Right forelimb (tissue), 1 donor: ENCODE measurements at regions not wholly inside any gene's neighbourhood (a gene's known extent, or its start where the extent isn't known, plus 50 kb on each side); places are given as distances from the start of the nearest gene placed in this dataset.
"Not testable (repeated sequence)": the region's sequence is repeated elsewhere in the genome, so short reads cannot be mapped to it uniquely, and the experiment has no call there.

Source experiments
- DNase-seq: peaks from one replicate; pipeline ENCODE4 v3.0.0-alpha.2; 2018

GRCh38 chr10:10730471-10731043, 287.1 kb upstream of the CELF2 start:
- no peak for DNase-seq

DNA sequence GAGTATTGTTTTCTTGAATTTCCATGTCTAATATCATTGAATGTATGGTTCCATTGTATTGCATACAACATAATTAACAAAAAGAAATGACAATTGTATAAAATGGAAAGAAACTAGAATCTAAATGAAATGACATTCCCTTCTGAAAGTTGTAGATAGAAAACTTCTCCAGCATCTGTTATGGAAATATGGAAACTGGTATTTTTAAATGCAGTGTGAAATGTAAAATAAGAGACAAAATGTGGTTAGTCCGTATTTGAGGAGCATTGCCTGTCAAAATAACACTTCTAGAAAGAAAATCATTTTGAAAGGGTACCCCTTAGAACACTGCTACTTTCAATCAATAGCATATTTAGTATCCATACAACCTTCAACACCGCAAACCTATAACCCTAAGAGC, 286.3 kb upstream of the CELF2 start:
- no peak for DNase-seq

DNA sequence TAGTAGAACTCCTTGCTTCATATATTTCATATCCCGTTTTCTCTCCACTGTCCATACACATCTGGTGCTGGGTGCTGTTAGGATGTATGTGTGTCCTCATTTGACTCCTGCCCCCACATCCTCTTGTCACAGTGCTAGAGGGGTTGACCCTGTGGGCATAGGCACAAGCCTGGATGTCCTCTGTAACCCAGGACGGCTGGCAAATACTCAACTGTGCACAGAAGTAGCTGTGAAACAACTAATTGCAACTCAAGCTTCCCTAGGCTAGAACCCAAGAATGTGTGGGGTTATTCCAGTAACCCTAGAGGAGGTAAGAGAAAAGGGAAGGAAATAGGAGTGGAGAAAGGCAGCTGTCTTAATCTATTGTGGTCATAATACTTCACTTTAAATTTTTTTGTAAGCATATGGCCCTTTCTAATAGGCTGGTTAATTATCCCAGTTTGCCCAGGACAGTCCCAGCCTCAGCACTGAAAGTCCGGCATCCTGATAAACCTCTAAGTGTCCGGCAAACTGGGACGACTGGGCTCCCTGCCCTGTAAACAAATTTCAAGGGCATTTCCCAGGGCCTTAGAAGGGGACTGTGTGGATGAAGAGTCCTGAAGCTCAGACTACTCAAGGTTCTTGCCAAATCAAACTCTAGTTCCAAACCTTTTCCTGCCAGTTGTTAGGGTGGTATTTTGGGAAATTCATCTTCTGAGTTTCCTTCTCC, 283.2 kb upstream of the CELF2 start:
- DNase-seq, result no peak

DNA sequence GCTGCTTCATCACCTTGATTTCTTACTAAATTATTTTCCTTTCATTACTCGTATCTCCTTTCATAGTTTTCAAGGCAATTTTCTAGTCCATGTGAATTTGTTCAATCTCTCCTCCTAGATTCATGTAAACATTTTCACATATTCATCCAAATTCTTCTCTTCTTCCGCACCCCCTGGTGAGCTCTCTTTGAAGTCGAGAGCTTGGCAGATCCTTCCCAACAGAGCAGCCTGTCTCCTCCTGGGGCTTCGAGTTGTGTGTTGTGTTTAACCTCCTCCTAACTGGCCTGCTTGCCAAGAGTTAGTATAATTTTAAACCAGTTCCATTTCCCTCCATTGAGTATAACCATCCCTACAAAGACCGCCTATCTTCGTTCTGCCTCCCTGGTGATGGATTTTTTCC, 272.4 kb upstream of the CELF2 start:
- no peak for DNase-seq

DNA sequence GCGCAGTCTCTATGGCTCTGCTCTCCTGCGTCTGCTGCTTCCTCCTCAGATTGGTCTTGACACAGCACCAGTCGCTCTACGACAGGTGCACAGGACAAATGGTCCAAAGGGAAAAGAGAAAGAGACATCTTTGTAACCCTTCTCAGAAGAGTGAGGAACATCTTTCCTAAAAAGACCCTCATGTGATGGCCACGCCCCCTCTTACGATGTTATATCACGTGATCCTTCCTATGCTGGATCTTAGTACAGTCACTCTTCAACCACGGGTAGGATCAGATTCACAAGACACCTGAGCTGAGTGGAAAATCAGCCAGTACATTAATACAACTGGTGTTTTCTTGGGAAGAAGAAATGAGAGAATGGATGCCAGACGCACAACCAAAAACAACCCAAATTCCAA, 262.2 kb upstream of the CELF2 start:
- DNase-seq, result no peak

DNA sequence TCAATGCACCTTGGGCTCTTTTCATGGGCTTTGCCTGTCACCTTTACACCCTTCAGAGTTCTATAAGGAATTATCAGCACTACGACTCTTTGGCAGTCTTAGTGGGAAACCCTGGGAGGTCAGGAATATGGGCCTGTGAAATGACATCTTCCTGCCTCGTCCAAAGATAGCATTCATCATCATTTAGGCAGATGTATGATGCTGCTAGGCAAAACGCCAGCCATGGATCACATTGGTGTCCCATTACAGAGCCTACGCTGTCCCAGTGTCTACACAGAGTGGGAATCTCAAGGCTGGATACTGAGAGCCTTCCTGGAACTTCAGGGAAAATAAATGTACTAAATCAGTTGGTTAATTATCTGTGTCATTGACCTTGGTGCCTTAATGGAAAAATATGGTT, 259.4 kb upstream of the CELF2 start:
- DNase-seq, result peak; percentile 56

- DNase-seq, result not testable (repeated sequence)
Measured at GRCh38 chr10:10759806-10760205, 257.9 kb upstream of the CELF2 start.

GRCh38 chr10:10765017-10765416, 252.7 kb upstream of the CELF2 start:
- no peak for DNase-seq

DNA sequence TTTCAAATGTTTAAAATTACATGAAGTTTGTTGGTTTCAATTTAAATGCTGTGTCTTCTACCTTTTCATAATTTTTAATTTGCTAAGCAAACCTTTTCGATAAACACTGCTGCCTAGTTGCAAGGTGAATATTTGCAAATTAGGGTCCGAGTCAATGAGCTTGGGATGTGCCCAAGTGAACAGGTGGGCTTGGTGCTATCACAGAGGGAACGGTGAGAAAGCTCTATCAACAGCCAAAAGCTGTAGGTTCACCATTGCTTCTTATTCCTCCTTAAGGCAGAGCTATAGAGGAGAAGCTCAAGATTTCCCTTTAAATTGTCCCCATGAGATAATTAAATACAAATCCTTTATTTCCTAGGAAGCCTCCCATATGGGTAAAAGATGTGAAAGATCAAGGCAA, 245.3 kb upstream of the CELF2 start:
- no peak for DNase-seq

DNA sequence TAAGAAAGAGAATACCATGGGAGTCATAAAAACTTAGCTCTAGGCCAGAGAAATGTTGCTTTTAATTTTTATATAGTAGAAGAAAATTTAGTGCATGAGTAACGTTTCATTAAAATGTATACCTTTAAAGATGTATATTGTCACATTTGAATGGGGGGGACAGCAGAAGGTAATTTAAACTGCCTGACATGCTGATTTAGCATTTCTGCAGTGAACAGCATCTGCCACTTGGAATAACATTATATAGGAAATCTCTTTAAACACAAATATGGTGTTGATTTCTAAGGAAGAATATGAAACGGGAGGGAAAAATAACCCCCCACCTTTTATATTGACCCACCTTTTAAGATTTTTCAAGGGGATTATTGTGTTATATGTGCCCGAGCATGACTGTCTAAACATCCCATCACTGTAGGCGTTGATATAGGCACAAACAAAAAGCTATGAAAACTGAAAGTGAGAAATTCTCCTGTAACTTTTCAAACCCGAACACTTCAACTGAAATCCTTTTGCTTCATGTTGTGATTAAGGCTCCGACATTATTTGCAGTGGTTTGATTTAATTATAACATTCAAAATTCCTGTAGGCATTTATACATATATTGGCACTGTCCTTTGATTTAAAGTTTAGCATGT, 244.7 kb upstream of the CELF2 start:
- DNase-seq, result no peak

- DNase-seq, result no peak
Measured at GRCh38 chr10:10774416-10774815, 243.3 kb upstream of the CELF2 start.

DNA sequence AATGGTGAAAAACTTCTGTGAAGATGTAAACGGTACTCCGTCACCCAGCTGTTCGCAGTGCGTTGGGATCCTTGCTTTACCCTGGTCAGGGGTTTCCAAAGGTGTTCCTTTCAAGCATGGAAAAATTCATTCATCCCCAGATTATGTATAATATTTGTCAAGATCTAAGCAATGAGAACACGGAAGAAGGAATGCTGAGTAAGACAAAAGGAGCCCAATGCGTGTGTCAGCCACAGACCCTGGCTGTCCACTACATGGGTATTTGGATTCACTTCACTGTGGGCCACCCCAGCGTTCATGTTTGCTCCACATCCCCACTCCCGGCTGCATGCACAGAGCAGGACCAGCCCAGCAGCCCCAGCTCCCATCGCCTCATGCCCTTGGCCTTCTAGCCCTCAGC, 241.3 kb upstream of the CELF2 start:
- no peak for DNase-seq

- no peak for DNase-seq
Measured at GRCh38 chr10:10777279-10777678, 240.4 kb upstream of the CELF2 start.

- DNase-seq, result no peak
Measured at GRCh38 chr10:10777723-10778122, 239.9 kb upstream of the CELF2 start.

DNA sequence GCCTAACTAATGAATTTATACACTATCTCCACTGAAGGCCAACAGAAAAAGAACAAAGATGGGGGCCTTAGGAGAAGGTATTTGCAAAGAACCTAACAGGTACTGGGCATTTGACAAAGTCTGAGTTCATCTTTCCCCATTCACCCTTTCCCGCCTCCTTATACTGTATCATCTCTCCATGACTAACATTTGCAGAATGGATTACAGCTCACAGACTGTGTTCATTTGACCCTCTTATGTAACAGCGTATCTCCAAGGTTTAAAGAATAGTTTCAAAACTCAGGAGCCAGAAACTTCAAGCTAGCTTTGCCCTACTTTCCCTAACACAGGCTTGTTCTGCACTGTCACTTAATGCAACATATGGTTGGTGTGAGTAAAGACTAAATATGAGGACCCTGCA, 238.7 kb upstream of the CELF2 start:
- DNase-seq, result no peak

- DNase-seq, result no peak
Measured at GRCh38 chr10:10779511-10779910, 238.2 kb upstream of the CELF2 start.

- DNase-seq, result no peak
Measured at GRCh38 chr10:10780746-10781145, 236.9 kb upstream of the CELF2 start.

- no peak for DNase-seq
Measured at GRCh38 chr10:10782603-10783002, 235.1 kb upstream of the CELF2 start.

- no peak for DNase-seq
Measured at GRCh38 chr10:10785627-10786026, 232.0 kb upstream of the CELF2 start.

GRCh38 chr10:10786109-10787090, 231.3 kb upstream of the CELF2 start:
- no peak for DNase-seq

- no peak for DNase-seq
Measured at GRCh38 chr10:10787586-10787985, 230.1 kb upstream of the CELF2 start.

DNA sequence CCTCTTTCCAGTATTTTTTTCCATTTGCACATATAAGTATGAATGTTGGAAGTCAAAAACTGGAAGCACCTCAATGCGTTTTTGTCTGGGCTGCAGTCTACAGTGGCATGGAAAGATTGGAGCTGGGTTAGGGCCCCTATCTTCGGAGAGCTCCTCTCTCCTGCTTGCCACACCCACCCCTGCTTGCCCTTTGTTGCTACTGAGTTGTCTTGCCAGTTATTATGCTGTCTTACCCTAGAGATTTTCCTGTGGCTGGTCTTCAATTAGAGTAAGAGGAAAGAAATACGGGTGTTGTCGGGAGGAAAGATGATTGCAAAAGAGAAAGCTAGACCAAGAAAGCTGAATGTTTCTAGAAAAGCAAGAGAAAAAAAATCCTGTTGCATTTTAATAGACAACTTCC, 228.9 kb upstream of the CELF2 start:
- no peak for DNase-seq

GRCh38 chr10:10791869-10792268, 225.8 kb upstream of the CELF2 start:
- no peak for DNase-seq
